Limb (tissue), 2 donors: ENCODE measurements at regions not wholly inside any gene's neighbourhood (a gene's known extent, or its start where the extent isn't known, plus 50 kb on each side); places are given as distances from the start of the nearest gene placed in this dataset.

ENCODE experiments used
- DNase-seq, 2 donors: peaks; one replicate each; pipeline ENCODE4 v3.0.0-alpha.2; 2016; ENCODE audit errors: extremely low spot score in 2 of 2

DNA sequence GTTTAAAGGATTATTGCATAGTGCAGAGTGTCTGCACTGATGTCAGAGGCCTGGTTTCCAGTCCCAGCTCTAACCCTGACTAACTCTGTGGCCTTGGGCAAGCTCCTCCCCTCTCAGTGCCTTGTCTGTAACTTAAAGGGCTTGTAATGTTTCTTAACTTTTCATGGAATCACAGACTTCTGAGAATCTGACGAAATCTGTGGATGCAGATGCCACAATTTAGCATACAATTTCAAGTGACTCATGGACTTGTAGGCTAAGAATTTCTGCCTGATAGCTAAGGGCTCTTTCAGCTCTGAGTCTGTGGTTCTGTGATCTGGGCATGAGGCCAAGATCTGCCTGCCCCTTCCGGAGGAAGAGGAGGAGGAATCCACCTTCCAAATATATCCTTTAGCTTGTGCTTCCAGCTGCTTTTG lies 236.9 kb downstream of the AR start:
- DNase-seq: peak; percentile 40 to 54

GRCh38 chrX:67781132-67781531 lies 237.3 kb downstream of the AR start:
- no peak for DNase-seq

GRCh38 chrX:67784712-67785111 lies 240.9 kb downstream of the AR start:
- DNase-seq: no peak

DNA sequence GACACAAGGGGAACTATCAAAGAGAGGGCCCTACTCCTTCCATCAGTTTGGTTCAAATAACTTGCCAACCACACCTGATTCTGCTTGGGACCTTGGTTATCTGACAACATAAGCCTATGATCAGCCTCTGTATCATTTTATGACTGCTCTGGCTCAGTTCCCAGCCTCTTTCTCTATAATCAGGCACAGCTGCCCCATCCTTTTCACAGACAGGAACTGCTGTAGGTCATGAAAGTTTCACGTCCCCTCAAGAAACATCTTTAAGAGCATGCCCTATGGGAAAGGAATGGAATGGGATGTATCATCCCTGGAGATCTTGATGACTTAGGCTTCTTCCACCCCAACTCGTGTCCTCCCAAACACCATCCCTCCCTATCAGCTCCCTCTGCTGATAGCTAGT lies 243.4 kb downstream of the AR start:
- no peak for DNase-seq

- DNase-seq: no peak
Observed at GRCh38 chrX:67789536-67789935, 245.7 kb downstream of the AR start.
